ENCODE measurements at regions not wholly inside any gene's neighbourhood (a gene's known extent, or its start where the extent isn't known, plus 50 kb on each side); places are given as distances from the start of the nearest gene placed in this dataset.

DNA sequence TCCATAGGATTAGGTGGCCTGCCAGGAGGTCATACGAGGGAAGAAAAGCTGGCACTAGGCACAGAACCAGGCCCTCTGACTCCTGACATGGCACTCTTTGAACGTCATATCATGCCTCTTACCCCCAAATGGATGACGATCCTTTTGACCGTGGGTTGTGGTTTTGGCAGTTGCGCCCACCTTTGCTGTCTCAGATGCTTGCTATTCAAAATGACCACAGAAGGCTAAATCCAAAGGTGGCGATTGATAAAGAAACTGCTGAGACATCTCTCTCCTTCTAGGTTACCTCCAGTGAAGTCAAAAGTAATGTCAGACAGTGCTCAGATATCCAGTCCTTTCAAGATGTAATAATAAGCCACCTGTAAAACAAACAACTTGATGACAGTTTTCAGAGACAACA, 385.0 kb downstream of the EFNA5 start:
- no peak for TF ChIP-seq NFRKB (IDR thresholded peaks at IDR 0.05)
- no peak for TF ChIP-seq ELF4 (IDR thresholded peaks at IDR 0.05)
- TF ChIP-seq FOXK2 (IDR thresholded peaks at IDR 0.05): no peak
- TF ChIP-seq SP1 (IDR thresholded peaks at IDR 0.05): no peak
- no peak for TF ChIP-seq HDGF (IDR thresholded peaks at IDR 0.05; ENCODE audit: borderline replicate concordance)
- TF ChIP-seq FOXM1 (IDR thresholded peaks at IDR 0.05; ENCODE audit: borderline replicate concordance): no peak
- TF ChIP-seq SUZ12 (IDR thresholded peaks at IDR 0.05): no peak
- TF ChIP-seq, protein P1, sequence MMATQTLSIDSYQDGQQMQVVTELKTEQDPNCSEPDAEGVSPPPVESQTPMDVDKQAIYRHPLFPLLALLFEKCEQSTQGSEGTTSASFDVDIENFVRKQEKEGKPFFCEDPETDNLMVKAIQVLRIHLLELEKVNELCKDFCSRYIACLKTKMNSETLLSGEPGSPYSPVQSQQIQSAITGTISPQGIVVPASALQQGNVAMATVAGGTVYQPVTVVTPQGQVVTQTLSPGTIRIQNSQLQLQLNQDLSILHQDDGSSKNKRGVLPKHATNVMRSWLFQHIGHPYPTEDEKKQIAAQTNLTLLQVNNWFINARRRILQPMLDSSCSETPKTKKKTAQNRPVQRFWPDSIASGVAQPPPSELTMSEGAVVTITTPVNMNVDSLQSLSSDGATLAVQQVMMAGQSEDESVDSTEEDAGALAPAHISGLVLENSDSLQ (IDR thresholded peaks at IDR 0.05): no peak
- no peak for TF ChIP-seq ZNF384 (IDR thresholded peaks at IDR 0.05)
- no peak for TF ChIP-seq LEF1 (IDR thresholded peaks at IDR 0.05; ENCODE audit: borderline replicate concordance)
- no peak for TF ChIP-seq CTBP1 (IDR thresholded peaks at IDR 0.05; ENCODE audit: borderline replicate concordance)

Data from HEK293T (cell line).